Occipital lobe (tissue), 1 donor: ENCODE measurements at regions not wholly inside any gene's neighbourhood (a gene's known extent, or its start where the extent isn't known, plus 50 kb on each side); places are given as distances from the start of the nearest gene placed in this dataset.

Experiments used
- DNase-seq: peaks from one replicate; lab custom pipeline; 2025; lab: John Stamatoyannopoulos, UW

DNA sequence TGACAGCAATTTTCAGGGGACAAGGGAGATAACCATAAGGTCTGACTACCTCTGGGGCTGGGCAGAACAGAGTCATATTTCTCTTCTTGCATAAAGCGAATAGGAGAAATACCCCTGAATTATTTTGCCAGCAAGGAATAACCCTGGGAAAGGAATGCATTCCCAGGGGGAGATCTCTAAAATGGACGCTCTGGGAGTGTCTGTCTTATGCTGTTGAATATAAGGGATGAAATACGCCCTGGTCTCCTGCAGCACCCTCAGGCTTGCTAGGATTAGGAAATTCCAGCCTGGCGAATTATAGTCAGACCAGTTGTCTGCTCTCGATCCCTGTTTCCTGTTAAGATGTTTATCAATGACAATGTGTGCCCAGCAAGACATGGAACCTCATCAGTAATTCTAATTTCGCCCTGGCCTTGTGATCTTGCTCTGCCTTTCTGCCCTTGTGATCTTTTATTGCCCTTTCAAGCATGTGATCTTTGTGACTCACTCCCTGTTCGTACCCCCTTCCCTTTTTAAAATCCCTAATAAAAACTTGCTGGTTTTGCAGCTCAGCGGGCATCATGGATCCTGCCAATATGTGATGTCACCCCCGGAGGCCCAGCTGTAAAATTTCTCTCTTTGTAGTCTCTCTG, 221.6 kb upstream of the HS3ST5 start:
- no peak for DNase-seq

DNA sequence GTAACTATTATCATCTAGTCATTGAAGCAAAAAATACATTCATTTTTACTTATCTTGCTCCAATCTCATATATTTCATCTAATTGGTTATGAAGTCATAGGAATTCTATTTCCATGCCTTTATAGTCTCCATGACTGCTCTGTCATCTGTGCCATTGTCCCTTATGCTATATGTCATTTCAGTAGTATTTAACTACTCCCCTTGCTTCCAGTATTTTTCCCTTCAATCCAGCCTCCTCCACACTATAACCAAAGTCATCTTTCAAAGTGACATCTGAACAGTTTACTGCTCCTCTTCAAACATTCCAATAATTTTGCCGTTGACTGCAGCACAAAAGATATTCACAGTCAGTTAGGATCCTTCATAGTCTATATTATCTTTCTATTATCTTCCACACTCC, 216.6 kb upstream of the HS3ST5 start:
- DNase-seq: no peak

DNA sequence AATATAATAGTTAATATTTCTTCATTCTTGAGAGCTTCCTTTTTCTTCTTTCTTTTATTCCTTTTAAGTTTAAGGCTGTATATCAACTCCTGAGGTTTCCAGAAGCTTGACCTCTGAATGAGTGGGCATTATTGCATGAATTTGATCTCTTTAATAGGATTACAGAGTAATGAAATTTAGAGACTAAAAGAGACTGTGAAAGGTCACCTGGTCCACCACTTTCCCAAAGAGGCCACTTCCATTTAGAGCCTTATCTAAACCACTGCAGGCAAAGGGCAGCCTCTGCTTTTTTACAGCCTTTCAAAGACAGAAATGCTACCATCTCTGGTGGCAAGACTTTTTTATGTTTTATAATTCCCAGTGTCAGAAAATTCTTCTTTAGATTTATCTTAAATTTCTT, 215.3 kb upstream of the HS3ST5 start:
- no peak for DNase-seq

GRCh38 chr6:114556846-114557488, 214.1 kb upstream of the HS3ST5 start:
- DNase-seq: no peak

DNA sequence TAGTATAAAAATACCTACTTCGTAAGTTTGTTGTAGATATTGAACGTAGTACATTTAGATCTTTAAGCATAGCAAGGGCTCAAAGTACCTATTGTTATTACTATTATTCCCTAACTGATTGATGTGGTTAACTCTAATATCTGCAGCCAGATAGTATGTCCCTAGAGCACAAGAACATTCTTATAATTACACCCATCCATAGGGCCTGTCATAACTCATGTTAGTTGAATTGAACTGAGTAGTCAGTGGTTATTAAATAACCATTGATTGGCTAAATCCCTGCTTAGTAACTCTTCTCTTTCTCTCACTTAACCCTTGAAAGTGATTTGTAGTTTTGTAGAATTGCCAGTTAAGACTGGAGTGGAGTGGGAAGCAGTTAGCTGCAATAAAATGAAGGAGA, 207.5 kb upstream of the HS3ST5 start:
- no peak for DNase-seq

DNA sequence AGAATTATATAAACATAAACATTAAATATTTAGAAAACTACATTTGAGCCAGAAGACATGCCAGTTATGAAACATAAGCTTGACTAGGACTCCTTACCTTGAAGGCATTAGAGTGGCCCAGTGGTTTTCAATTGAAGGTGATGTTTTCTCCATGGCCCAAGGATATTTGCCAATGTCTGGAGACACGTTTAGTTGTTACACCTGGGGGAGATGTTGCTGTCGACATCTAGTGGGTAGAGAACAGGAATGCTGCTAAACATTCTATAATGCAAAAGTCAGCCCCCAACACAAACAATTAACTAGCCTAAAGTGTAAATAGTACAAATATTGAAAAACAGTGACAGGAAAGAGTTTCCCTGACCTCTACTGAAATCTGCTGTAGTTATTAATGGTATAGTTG, 200.9 kb upstream of the HS3ST5 start:
- DNase-seq: no peak

GRCh38 chr6:114541794-114542193, 199.0 kb upstream of the HS3ST5 start:
- DNase-seq: no peak

GRCh38 chr6:114537977-114538376, 195.2 kb upstream of the HS3ST5 start:
- DNase-seq: no peak

DNA sequence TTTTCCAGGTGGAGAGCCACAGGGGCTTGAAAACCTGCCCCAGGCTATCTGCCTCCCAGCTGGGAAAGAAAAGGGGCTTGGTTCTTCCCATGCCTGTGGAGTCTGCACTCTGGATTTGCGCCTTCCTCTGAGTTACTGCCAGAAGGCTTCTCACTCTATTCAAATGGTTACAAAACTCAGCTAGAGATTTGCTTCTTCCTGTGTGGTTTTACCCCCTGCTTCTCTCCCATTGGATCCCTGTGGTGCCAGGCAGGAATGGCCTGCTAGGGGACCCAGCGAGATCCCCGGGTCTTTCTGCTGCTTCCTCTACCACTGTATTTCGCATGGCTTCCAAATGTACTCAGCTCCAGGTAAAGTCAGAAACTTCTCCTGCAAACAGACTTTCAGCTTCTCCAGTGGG, 192.0 kb upstream of the HS3ST5 start:
- no peak for DNase-seq

DNA sequence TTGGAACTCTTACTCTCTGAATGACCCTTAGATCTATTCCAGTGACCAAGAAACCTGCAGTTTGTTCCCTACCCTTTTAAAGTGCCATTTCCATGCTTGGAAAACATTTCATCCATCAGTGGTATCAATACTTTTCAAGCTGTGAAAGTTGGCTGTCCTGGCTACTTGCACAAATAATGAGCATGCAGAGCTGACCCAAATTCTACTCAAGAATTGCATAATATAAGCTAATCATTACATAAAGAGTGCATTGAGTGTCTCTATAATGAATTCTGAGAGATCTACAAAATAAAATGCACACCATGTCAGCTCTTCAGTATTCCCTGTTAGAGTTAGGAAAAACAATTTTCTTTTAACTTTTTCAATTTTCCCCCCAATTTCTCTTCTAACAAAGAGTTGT, 181.3 kb upstream of the HS3ST5 start:
- DNase-seq: no peak

DNA sequence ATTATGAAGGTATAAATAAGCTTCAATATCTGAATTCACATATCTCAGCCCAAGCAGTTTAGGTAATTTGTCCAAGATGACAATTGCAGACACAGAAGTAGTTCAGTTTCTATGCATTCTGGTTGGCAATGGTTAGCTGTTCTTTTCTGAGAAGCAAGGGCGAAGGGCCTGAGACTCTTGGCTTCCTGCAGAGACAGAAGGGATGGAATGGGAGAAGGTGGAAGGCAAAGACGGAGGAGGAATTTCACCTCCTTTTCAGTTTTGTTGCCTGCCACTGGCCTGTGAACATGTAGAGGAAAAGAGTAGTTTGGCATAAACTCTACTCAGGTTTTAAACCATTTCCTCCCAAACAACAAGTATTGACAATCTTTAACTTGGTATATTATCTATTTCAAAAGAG, 180.7 kb upstream of the HS3ST5 start:
- no peak for DNase-seq

DNA sequence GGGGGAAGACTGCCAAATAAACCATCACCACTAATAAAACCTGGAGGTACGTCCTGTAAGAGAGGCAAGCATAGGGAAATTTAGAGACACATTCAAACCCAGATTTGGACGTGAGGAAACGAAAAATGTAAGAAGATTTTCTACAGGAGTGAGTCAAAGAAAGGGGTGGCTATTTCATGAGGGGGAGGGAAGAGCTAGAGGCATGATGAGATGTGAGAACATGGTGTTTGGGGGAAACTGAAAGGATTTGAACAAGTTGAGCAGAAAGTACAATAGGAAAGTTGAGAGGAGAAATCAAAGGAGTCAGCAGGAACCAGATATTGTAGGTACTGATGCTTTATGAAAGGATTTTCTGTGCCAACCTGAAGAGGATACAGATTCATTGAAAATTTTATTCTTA, 179.1 kb upstream of the HS3ST5 start:
- no peak for DNase-seq

GRCh38 chr6:114520976-114521375, 178.2 kb upstream of the HS3ST5 start:
- DNase-seq: no peak

DNA sequence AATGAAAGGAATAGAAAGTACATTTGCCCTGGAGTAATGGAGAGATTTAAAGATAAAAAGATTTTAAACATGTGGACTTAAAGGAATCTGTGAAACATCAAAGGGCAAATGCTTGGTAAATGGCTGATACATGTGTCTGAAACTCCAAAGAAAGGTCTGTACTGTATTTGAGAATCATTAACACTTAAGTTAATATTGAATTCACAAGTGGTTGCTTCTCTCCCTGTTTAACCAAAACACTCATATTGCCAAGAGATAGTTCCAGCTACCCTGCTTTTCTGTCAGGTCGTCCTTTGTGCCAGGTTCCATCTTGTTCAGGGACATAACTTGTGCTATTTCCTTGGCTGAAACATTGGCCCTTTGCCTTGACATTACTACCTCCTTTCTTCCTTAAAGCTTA, 171.3 kb upstream of the HS3ST5 start:
- DNase-seq: no peak

DNA sequence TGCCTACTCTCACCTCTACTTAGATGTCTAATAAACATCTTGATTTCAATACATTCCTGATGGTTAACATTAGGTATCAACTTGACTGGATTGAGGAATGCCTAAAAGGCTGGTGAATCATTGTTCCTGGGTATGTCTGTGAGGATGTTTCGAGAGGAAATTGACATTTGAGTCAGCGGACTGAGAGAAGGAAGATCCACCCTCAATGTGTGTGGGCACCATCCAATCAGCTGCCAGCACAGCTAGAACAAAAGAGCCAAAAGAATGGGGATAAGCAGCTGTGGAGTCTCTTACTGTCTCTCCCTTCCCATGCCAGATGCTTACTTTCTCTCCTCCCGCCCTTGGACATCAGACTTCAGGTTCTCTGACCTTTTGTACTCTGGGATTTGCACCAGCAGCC, 128.6 kb upstream of the HS3ST5 start:
- DNase-seq: no peak

GRCh38 chr6:114467931-114468330, 125.1 kb upstream of the HS3ST5 start:
- DNase-seq: no peak

DNA sequence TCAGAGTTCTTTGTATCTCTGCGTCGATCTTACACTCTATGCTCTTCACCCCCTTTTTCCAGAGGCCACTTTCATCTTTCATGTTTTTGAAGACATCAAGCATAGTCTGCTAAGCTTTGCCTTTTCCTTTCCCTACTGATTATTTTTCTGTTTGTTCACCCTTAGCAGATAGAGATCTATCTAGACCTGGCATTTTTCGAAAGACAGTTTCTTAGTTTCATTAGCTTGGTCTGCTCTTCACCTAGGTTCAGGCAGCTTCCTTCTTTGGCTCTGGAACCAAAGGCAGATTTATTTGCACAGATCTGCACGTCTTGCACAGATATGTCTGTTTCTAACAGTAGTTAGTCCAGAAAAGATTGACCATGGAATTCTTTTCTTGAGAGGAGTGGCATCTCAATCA, 122.7 kb upstream of the HS3ST5 start:
- DNase-seq: no peak

DNA sequence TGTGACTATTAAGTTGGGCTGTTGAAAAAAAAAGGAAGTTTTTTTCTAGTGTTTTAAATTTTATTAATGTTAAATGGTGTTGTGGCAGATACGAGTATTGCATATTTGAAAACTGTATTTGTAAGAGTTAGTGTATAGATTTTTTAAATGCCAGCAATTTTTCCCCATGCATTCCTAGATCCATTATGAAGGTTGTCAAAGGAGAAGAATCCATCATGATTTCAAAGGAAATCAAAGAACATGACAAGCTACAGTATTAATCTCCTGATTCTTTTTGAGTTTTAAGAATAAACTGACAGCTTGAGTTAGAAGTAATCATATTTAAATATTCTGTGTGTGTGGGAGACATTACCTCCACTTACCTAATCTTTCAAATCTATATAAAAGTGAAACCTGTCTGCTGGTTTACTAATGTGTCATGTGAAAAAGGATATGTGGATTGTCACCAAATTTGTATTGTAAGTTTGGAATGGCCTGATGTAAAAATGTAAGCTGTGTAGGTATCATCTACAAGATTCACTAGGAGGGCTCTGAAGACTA, 111.0 kb upstream of the HS3ST5 start:
- DNase-seq: no peak

GRCh38 chr6:114452785-114453401, 110.1 kb upstream of the HS3ST5 start:
- no peak for DNase-seq

- DNase-seq: no peak
Measured at GRCh38 chr6:114450631-114451030, 107.8 kb upstream of the HS3ST5 start.

GRCh38 chr6:114449659-114450058, 106.8 kb upstream of the HS3ST5 start:
- DNase-seq: no peak

DNA sequence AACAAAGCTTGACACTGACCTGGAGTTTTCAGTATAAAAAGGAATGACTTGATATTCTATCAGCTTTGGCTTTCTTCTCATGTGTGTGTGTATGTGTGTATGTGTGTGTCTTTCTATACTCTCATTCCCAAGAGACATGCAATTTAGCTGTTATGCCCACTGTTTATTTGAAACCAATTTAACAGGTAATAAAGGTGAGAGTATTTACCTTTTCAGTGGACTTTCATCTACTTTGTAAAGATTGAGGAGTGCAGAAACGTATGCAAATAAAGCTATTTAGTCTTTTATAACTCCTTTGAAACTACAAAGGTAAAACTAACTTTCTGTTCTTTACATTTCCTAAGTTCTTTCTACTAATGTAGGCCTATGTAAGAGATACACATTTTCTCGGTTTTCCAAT, 103.5 kb upstream of the HS3ST5 start:
- no peak for DNase-seq

- DNase-seq: no peak
Measured at GRCh38 chr6:114445846-114446245, 103.0 kb upstream of the HS3ST5 start.
